ENCODE measurements at regions not wholly inside any gene's neighbourhood (a gene's known extent, or its start where the extent isn't known, plus 50 kb on each side); places are given as distances from the start of the nearest gene placed in this dataset.

GRCh38 chr2:136647039-136647438 is 118.3 kb upstream of the THSD7B start:
- no peaks in the 10 kb centered on the region for H4K20me1 ChIP-seq (ENCODE audit: insufficient read depth)
- no peak overlapping the region for H3K4me2 ChIP-seq (ENCODE audit: low read length)
- TF ChIP-seq SMC3 (conservative IDR thresholded peaks at IDR 0.05; ENCODE audit: poor library complexity): no peak
- TF ChIP-seq REST (IDR thresholded peaks at IDR 0.05; ENCODE audit: borderline replicate concordance): no peak
- no peak for TF ChIP-seq EP300 (conservative IDR thresholded peaks at IDR 0.05; ENCODE audit: poor library complexity, severe bottlenecking)
- H3K9me2 ChIP-seq (ENCODE audit: insufficient read depth, low read length): no peaks in the 10 kb centered on the region
- no peaks in the 10 kb centered on the region for H3K27me3 ChIP-seq (ENCODE audit: insufficient read depth, low read depth, low read length)
- H3K36me3 ChIP-seq (ENCODE audit: insufficient read depth, low read length): no peaks in the 10 kb centered on the region
- no peak overlapping the region for H3K27ac ChIP-seq (ENCODE audit: low read length)
- H3K79me2 ChIP-seq (replicated peaks; ENCODE audit: insufficient read depth, low read length): no peaks in the 10 kb centered on the region
- no peak overlapping the region for H3K9ac ChIP-seq (ENCODE audit: low read length)
- no peak overlapping the region for H2AFZ ChIP-seq (ENCODE audit: low read depth, low read length)
- H3K4me3 ChIP-seq (ENCODE audit: low read length): no peak overlapping the region
- H3F3A ChIP-seq (ENCODE audit: insufficient read depth, low read length, poor library complexity, severe bottlenecking): no peaks in the 10 kb centered on the region
- H3K9me3 ChIP-seq (ENCODE audit: low read length): no peaks in the 10 kb centered on the region

GRCh38 chr2:136645236-136645828 is 120.0 kb upstream of the THSD7B start:
- H2AFZ ChIP-seq (ENCODE audit: low read depth, low read length): no peak overlapping the region
- no peak overlapping the region for H3K9ac ChIP-seq (ENCODE audit: low read length)
- H4K20me1 ChIP-seq (ENCODE audit: insufficient read depth): no peaks in the 10 kb centered on the region
- no peaks in the 10 kb centered on the region for H3K9me3 ChIP-seq (ENCODE audit: low read length)
- no peaks in the 10 kb centered on the region for H3K27me3 ChIP-seq (ENCODE audit: insufficient read depth, low read depth, low read length)
- no peaks in the 10 kb centered on the region for H3K79me2 ChIP-seq (replicated peaks; ENCODE audit: insufficient read depth, low read length)
- no peak overlapping the region for H3K4me2 ChIP-seq (ENCODE audit: low read length)
- TF ChIP-seq EZH2 (IDR thresholded peaks at IDR 0.05; ENCODE audit: borderline replicate concordance, insufficient read depth, low read length, poor library complexity, severe bottlenecking) (no peak), REST (IDR thresholded peaks at IDR 0.05; ENCODE audit: borderline replicate concordance) (no peak), SMC3 (conservative IDR thresholded peaks at IDR 0.05; ENCODE audit: poor library complexity) (no peak), EP300 (conservative IDR thresholded peaks at IDR 0.05; ENCODE audit: poor library complexity, severe bottlenecking) (no peak), TAF1 (IDR thresholded peaks at IDR 0.05; ENCODE audit: low read depth) (no peak), CTCF (IDR thresholded peaks at IDR 0.05; ENCODE audit: poor library complexity, severe bottlenecking) (no peak), RAD21 (conservative IDR thresholded peaks at IDR 0.05) (no peak), MXI1 (conservative IDR thresholded peaks at IDR 0.05; ENCODE audit: poor library complexity, severe bottlenecking) (no peak), POLR2AphosphoS5 (IDR thresholded peaks at IDR 0.05) (no peak)
- no peaks in the 10 kb centered on the region for H3K9me2 ChIP-seq (ENCODE audit: insufficient read depth, low read length)
- H3F3A ChIP-seq (ENCODE audit: insufficient read depth, low read length, poor library complexity, severe bottlenecking): no peaks in the 10 kb centered on the region
- no peak overlapping the region for H3K27ac ChIP-seq (ENCODE audit: low read length)
- no peak overlapping the region for H3K4me3 ChIP-seq (ENCODE audit: low read length)
- H3K36me3 ChIP-seq (ENCODE audit: insufficient read depth, low read length): no peaks in the 10 kb centered on the region

All from neural cell (in vitro differentiated cells).